Psoas muscle (tissue), 7 donors: ENCODE measurements at regions not wholly inside any gene's neighbourhood (a gene's known extent, or its start where the extent isn't known, plus 50 kb on each side); places are given as distances from the start of the nearest gene placed in this dataset.

ENCODE experiments used
- ATAC-seq, 4 donors: fragments of 200-7000 bp; cut with Tn5 transposase; one replicate each; pipeline ENCODE4 v1.9.1; 2020; ENCODE audit warnings: moderate library complexity in 3 of 4, mild to moderate bottlenecking in 2 of 4
- DNase-seq, 2 donors: peaks; one replicate each; pipeline ENCODE4 v3.0.0-alpha.2; 2020
- H3K27ac ChIP-seq: fragments of 200-600 bp; one replicate; pipeline ENCODE4 v1.8.0; 2022
- H3K27me3 ChIP-seq, 3 donors: fragments of 200-600 bp in 1 of 3; one replicate each; pipeline versions ENCODE4 v1.6.1 to v1.8.0; 2013 to 2022; ENCODE audit warnings: low read length in 2 of 3, mild to moderate bottlenecking in 2 of 3, moderate library complexity in 1 of 3; ENCODE audit not compliant: insufficient read depth in 3 of 3
- H3K36me3 ChIP-seq, 2 donors: fragments of 200-600 bp in 1 of 2; one replicate each; pipeline versions ENCODE4 v1.6.1 to v1.8.0; 2013 to 2022; ENCODE audit warnings: low read depth in 1 of 2, mild to moderate bottlenecking in 1 of 2, moderate library complexity in 1 of 2; ENCODE audit not compliant: insufficient read depth in 1 of 2
- H3K4me1 ChIP-seq: fragments of 200-600 bp; one replicate; pipeline ENCODE4 v1.8.0; 2022
- H3K4me3 ChIP-seq: fragments of 200-600 bp; one replicate; pipeline ENCODE4 v1.8.0; 2022; ENCODE audit warnings: mild to moderate bottlenecking
- H3K9me3 ChIP-seq: fragments of 200-600 bp; one replicate; pipeline ENCODE4 v1.8.0; 2022
- WGBS, 3 donors: extraction: QIAGEN DNeasy Blood & Tissue Kit; methylation state at CpG; one replicate each; pipeline versions ENCODE4 v1.1.6 to v1.1.7; 2013; 5-methylcytosine and 5-hydroxymethylcytosine counted together
- intact Hi-C, 2 donors: fragments of 100-400 bp; cut with DNase I; formaldehyde crosslinking; loops; one replicate each; pipeline versions ENCODE4 v1.11.0 to v1.14.2; 2022
- TF ChIP-seq, protein P1 (sequence below): fragments of 200-600 bp; IDR thresholded peaks from one replicate; pipeline ENCODE4 v1.8.0; 2022; ENCODE audit warnings: antibody characterized with exemption
- donor health status: healthy with polysubstance abuse.
- donor health status: DM: no; HTN: no; CAD: no; lungs with moderate emphysema.
- donor health status: Bipolar disorder and iron deficiency.
- donor health status: healthy.
- donor health status: DM: yes; HTN: yes; CAD: no.
- donor health status: DM: no; HTN: no; CAD: no.
- donor health status: DM: yes; HTN: yes; CAD: no.

DNA sequence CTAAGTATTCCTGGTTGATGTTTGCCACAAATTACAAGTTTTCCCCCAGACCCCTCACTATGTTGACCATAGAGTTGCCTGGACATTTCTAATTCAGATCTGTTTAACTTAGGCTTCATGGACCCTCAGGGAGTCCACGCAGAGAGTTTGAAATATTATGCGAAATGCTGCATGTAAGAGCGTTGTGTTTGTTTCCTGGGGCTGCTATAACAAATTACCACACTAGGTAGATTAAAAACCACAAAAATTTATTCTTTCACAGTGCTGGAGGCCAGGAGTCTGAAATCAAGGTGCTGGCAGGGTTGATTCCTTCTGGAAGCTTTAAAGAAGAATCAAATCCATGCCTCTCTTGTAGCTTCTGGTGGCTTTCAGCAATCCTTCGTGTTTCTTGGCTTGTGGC lies 177.9 kb upstream of the KITLG start:
- H3K4me3 ChIP-seq = no peak overlapping the region
- peaks cover 5% of the 10 kb centered on the region for H3K4me1 ChIP-seq
- 85 to 88% (median 86%) methylated on average over 4 of the region's 4 CpGs for WGBS, 3 donors
- intact Hi-C loops = no loop called here
- no peaks in the 10 kb centered on the region for H3K36me3 ChIP-seq
- H3K27me3 ChIP-seq = no peaks in the 10 kb centered on the region
- DNase-seq (no peak), ATAC-seq (no peak)
- H3K9me3 ChIP-seq = no peaks in the 10 kb centered on the region
- TF ChIP-seq, protein P1, sequence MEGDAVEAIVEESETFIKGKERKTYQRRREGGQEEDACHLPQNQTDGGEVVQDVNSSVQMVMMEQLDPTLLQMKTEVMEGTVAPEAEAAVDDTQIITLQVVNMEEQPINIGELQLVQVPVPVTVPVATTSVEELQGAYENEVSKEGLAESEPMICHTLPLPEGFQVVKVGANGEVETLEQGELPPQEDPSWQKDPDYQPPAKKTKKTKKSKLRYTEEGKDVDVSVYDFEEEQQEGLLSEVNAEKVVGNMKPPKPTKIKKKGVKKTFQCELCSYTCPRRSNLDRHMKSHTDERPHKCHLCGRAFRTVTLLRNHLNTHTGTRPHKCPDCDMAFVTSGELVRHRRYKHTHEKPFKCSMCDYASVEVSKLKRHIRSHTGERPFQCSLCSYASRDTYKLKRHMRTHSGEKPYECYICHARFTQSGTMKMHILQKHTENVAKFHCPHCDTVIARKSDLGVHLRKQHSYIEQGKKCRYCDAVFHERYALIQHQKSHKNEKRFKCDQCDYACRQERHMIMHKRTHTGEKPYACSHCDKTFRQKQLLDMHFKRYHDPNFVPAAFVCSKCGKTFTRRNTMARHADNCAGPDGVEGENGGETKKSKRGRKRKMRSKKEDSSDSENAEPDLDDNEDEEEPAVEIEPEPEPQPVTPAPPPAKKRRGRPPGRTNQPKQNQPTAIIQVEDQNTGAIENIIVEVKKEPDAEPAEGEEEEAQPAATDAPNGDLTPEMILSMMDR = no peak
- no peak overlapping the region for H3K27ac ChIP-seq

DNA sequence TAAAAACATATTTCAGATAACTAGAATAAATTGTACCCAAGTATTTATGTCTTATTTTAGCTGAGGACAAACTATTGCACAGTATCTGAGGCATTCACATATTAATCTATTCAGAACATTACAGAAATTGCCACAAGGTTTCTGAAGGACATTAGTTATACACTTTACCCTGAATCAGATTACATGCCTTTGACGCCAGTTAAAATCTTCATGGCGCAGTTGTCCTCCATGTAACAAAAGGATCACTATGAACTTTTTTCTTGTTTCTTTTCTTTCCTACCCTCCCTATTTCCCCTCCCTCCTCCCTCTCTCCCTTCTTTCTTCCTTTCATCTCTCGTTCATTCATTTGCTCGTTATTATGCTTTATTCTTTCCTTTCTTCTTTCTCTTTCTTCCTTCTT lies 176.6 kb upstream of the KITLG start:
- Histone ChIP-seq H3K4me3 (no peak overlapping the region), H3K9me3 (no peaks in the 10 kb centered on the region), H3K4me1 (peaks cover 5% of the 10 kb centered on the region), H3K27me3 (no peaks in the 10 kb centered on the region), H3K27ac (no peak overlapping the region), H3K36me3 (no peaks in the 10 kb centered on the region)
- no peak for DNase-seq
- ATAC-seq = no peak
- intact Hi-C loops = no loop called here
- 61 to 82% (median 63%) methylated on average over 4 of the region's 4 CpGs for WGBS, 3 donors
- TF ChIP-seq, protein P1 = no peak

DNA sequence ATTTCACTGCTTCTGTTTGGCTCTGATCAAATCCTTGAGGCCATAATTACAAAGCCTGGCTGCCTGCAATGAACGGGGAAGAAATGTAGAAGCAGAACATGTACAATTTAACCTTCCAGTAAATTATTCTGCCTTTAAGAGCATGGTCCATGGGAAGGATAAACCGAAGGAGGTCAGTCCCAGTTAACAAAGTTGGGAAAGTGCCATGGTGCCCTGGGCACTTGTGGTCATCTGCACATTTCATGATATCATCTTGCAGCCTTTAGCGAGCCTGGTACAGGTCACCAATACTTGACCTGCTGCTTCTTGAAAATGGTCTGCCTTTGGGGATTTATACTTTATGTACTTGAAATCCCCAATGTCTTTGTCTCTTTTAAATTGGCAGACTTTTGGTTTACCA lies 175.9 kb upstream of the KITLG start:
- peaks cover 5% of the 10 kb centered on the region for H3K4me1 ChIP-seq
- ATAC-seq (peak in 3 of 4 donors; percentile 59 to 81 (median 60)), DNase-seq (no peak)
- H3K27ac ChIP-seq = no peak overlapping the region
- intact Hi-C loops = no loop called here
- H3K4me3 ChIP-seq = no peak overlapping the region
- H3K27me3 ChIP-seq = no peaks in the 10 kb centered on the region
- 33 to 68% (median 36%) methylated on average over 3 of the region's 3 CpGs for WGBS, 3 donors
- no peaks in the 10 kb centered on the region for H3K9me3 ChIP-seq
- TF ChIP-seq, protein P1 = no peak
- H3K36me3 ChIP-seq = no peaks in the 10 kb centered on the region

DNA sequence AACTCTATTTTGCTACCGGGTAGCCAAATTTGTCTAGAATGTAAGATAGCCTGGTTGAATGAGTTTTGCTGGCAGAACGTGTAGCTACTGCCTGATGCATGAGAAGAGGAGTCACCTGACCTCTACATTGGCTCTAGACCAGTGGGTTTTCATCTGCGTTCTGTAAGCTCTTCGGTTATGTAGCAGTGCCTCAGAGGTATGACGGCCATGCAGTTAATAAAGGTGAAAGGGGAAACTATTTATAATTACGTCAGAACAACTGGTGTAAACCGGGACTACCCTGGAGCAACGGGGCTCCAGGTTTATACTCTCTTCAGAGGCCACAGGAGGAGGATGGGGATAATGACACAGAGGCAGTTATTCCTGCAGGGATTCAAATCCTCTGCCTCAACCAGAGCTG lies 173.4 kb upstream of the KITLG start:
- no peaks in the 10 kb centered on the region for H3K36me3 ChIP-seq
- no peak for ATAC-seq
- no peaks in the 10 kb centered on the region for H3K27me3 ChIP-seq
- TF ChIP-seq, protein P1 = no peak
- no peak overlapping the region for H3K27ac ChIP-seq
- H3K9me3 ChIP-seq = no peaks in the 10 kb centered on the region
- 35 to 71% (median 40%) methylated on average over 8 of the region's 8 CpGs for WGBS, 3 donors
- H3K4me1 ChIP-seq = peaks cover 5% of the 10 kb centered on the region
- intact Hi-C loops = no loop called here
- no peak overlapping the region for H3K4me3 ChIP-seq
- DNase-seq = no peak

DNA sequence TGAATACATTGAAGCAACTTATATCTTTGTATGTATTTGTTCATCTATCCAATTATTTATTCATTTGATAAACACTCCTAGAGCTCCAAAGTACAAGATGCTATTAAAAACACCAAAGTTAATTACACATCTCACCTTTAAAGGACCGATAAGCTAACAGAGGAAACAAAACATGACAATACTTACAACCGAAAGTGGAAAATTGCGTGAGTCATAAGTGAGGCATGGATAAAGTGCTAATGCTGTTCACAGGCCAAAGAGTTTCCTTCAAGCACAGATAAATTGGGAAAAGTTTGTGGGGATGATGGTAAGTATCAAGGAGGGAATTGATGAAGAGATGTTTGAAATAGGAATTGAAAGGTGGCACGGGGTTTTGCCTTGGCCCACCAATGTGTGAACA lies 172.8 kb upstream of the KITLG start:
- Histone ChIP-seq H3K9me3 (no peaks in the 10 kb centered on the region), H3K4me1 (peaks cover 5% of the 10 kb centered on the region), H3K27ac (no peak overlapping the region), H3K4me3 (no peak overlapping the region), H3K36me3 (no peaks in the 10 kb centered on the region), H3K27me3 (no peaks in the 10 kb centered on the region)
- intact Hi-C loops = no loop called here
- ATAC-seq (no peak), DNase-seq (no peak)
- TF ChIP-seq, protein P1 = no peak
- 72 to 77% (median 73%) methylated on average over 4 of the region's 4 CpGs for WGBS, 3 donors
